HG02678 (cell line): ENCODE measurements at regions not wholly inside any gene's neighbourhood (a gene's known extent, or its start where the extent isn't known, plus 50 kb on each side); places are given as distances from the start of the nearest gene placed in this dataset.
"Not testable (repeated sequence)": the region's sequence is repeated elsewhere in the genome, so short reads cannot be mapped to it uniquely, and the experiment has no call there.

ENCODE experiments used
- ATAC-seq: cut with Tn5 transposase; IDR thresholded peaks from one replicate; pipeline ENCODE4 v1.9.1; 2021; ENCODE audit warnings: mild to moderate bottlenecking, moderate library complexity; ENCODE audit not compliant: unreplicated experiment

- no peak for ATAC-seq
These were observed 627.2 kb downstream of the ISL1 start for GRCh38 chr5:52010454-52010853.

DNA sequence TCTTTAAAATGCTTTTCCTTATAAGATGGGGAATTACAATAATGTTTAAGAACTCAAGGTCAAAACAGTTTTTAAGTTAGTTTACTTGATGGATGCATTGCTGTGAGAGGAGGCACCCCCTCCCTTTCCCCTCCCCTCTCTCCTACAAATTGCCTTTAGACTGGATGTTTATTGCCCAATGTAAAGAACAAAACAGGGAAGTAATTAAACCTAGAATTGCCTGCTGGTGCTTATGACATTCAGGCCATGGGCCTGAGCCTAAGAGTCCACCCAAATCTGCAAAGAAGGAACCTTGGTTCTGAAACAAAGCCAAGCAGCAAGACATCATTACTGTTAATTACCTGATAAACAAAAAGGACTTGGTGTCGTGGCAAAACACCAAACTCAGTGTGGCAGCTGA, 630.3 kb downstream of the ISL1 start:
- no peak for ATAC-seq

DNA sequence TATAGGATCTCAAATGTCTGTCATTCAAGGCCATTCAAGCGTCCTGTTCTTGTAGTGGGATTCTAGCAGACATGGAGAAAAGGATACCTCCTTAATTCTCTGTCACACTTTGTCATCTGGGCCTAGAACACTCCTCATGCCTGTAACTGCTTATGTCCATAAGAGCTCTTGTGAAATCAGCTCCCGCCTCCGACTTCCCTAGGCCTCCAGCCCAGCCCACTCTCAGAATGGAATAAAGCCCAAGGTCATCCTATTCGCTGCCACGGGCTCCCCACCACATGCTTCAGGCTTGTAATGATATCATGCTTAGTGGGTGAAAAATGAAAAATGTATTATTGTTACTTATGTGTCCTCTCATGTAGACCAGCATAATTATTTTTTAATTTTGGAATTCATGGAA, 632.5 kb downstream of the ISL1 start:
- ATAC-seq, result no peak

GRCh38 chr5:52017567-52017966, 634.3 kb downstream of the ISL1 start:
- ATAC-seq, result no peak

DNA sequence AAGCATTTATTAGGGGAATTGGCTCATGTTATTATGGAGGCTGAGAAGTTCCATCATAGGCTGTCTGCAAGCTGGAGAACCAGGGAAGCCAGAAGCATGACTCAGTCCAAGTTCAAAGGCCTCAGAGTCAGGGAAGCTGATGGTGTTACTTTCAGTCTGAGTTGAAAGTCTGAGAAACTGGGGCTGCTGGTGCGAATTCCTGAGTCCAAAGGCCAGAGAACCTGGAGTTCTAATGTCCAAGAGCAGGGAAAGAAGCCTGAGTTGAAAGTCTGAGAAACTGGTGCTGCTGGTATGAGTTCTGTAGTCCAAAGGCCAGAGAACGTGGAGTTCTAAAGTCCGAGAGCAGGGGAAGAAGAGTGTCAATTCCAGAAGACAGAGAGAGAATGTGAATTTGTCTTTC, 641.1 kb downstream of the ISL1 start:
- no peak for ATAC-seq

- ATAC-seq, result not testable (repeated sequence)
These were observed 646.6 kb downstream of the ISL1 start for GRCh38 chr5:52029836-52030235.

DNA sequence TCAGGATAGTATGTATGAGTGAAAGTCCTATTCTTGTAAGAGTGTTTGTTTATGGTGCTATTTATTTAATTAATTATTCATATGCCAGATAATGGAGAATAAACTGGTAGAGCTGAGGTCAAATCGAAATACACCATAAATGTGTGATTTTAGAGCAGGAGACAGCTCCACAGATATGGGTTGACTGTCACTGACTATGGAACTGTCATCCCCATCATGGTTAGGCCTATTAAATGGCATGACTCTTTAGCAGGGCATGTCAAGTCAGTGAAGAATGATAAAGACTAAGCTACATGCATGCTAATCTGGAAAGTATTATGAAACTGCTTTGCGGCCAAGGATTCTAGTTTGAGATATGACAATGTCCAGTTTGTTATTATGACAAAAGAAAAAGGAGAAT, 658.6 kb downstream of the ISL1 start:
- no peak for ATAC-seq

DNA sequence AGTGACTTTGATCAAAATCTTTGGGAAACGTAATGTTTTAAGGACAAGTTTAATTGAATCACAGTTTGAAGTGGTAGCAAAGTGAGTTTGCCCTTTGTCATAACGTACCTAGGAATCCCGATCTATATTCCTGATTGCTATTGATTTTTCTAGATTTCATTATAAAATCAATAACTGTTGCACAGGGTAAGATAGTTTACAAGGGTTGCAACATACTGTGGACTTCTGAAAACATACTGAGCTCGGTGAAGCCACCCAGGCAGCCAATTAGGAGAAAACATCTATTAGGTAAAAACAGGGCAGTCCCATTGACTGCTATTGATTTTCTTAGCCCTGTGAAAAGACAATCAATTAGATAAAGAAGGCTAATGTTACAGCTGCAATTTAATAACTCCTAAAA, 659.9 kb downstream of the ISL1 start:
- no peak for ATAC-seq

- no peak for ATAC-seq
These were observed 660.3 kb downstream of the ISL1 start for GRCh38 chr5:52043543-52043942.

DNA sequence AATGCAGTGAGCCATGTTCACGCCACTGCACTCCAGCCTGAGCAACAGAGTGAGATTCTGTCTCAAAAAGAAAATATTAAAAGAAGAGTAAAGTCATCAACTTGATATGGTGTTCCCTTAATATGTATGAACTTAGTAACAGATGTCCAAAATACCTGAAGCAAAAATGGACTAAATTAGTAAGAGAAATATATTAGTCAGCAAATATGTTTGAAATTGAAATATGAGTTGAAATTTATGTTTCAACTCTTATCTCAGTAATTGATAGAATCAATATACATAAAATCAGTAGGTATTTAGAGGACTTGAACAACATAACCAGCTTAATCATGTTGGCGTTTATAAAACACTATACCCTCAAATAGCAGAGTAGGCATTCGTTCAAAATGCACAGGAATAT, 668.5 kb downstream of the ISL1 start:
- no peak for ATAC-seq

DNA sequence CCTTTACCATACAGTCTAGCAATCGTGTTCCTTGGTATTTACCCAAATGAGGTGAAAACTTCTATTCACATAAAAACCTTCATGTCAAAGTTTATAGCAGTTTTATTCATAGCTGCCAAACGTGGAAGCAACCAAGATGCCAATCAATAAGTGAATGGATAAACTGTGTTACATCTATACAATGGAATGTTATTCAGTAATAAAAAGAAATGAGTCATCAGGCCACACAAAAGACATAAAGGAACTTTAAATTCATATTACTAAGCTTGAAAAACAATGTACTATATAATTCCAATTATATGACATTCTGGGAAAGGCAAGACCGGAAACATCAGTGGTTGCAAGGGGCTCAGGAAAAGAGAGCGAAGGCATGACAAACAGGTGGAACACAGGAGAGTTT, 679.9 kb downstream of the ISL1 start:
- no peak for ATAC-seq

- ATAC-seq, result no peak
These were observed 681.9 kb downstream of the ISL1 start for GRCh38 chr5:52065182-52065581.

DNA sequence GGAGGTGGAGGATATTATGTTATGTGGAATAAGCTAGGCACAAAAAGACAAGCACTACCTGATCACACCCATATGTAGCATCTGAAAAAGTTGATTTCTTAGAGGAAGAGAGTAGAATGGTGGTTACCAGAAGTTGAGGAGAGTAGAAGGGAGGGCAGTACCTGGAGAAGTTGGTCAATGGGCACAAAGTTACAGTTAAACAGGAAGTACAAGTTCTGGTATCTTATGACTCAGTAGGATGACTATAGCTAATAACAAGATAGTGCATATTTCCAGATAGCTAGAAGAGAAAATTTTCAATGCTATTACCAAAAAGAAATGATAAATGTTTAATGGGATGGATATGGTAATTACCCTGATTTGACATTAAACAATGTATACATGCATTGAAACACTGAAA, 686.7 kb downstream of the ISL1 start:
- ATAC-seq, result no peak

DNA sequence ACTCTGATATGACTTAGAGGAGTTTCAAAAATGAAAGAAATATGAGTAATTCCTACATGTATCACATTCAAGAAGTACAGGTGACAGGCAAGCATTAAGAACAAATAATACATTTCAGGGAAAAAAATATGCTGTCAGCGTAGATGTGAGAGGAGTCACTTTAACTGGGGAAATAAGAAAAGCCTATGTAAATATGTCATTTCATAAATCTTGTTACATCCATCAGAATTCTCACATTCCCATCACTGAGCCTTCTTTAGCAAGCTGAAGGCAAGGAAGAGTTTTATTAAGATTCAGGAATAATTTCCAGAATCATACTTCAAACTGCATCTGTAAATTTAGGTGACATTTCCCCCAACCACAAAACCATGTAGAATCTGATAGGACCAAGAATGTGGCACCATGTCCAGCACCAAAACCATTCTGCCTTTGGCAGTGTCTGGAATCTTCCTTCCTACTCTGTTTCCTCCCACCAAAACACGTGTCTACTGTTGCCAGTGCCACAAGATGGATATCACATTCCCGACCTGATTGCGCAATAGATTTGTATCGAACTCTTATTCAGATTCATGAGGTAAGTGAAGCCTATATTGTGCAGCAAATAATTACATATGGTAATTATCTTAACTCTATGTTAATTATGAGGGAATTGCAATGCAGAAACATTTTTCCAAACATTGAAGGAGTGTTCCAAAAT, 690.9 kb downstream of the ISL1 start:
- no peak for ATAC-seq

- ATAC-seq, result no peak
These were observed 694.9 kb downstream of the ISL1 start for GRCh38 chr5:52077941-52078815.

DNA sequence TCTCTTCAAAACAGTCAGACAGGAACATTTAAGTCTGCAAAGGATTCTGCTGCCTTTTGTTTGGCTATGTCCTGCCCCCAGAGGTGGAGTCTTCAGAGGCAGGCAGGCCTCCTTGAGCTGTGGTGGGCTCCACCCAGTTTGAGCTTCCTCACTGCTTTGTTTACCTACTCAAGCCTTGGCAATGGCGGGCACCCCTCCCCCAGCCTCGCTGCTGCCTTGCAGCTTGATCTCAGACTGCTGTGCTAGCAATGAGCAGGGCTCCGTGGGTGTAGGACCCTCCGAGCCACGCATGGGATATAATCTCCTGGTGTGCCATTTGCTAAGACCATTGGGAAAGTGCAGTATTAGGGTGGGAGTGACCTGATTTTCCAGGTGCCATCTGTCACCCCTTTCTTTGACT, 685.4 kb upstream of the ITGA1 start:
- not testable (repeated sequence) for ATAC-seq

- ATAC-seq, result no peak
These were observed 680.4 kb upstream of the ITGA1 start for GRCh38 chr5:52107210-52107905.

GRCh38 chr5:52119768-52120167, 667.9 kb upstream of the ITGA1 start:
- no peak for ATAC-seq

DNA sequence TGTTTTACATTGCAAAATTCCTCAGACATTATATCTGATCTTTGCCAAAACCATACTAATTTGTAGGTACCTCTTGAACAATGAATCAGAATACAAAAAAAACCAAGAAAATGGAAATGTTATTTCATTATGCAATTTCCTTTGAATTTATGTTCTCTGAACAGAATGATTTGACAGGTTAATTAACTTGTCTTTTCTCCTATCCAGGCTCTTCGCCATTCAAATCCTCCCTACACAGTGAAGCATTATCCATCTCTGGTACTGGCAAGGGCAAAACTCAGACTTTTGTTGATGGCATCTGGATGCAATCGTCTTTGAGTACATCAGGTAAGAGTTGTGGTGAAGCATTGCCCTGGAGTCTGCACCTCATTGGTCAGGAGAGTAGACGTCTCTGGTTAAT, 655.7 kb upstream of the ITGA1 start:
- no peak for ATAC-seq

DNA sequence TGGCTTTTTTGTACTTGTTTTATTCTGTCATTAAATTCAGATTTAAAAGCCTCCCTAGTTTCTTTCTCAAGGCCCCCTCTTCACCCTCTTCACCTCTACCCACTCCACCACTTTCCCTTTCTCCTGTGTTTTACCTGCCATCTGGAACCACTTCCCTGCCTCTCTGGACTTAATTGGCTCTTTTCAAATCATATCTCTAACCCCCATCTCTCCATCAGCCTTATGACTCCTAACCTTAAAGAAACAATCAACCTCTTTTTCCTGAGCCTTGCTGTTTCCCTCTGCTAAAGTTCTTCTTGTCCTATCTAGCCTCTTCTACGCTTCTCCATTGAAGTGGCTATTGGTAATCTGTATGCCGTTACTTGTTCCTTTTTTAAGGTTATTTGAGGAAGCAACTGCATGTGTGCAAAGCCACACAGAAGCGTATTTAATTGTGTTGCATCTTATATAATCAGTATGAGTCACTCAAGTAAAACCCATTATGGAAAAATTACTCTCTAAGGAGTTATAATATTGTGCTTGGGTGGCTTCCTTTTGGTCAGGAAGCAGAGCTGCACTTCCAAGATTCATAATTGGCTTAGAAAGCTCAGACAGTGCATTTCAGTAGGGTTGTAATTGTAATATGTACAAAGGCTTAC, 653.6 kb upstream of the ITGA1 start:
- no peak for ATAC-seq

DNA sequence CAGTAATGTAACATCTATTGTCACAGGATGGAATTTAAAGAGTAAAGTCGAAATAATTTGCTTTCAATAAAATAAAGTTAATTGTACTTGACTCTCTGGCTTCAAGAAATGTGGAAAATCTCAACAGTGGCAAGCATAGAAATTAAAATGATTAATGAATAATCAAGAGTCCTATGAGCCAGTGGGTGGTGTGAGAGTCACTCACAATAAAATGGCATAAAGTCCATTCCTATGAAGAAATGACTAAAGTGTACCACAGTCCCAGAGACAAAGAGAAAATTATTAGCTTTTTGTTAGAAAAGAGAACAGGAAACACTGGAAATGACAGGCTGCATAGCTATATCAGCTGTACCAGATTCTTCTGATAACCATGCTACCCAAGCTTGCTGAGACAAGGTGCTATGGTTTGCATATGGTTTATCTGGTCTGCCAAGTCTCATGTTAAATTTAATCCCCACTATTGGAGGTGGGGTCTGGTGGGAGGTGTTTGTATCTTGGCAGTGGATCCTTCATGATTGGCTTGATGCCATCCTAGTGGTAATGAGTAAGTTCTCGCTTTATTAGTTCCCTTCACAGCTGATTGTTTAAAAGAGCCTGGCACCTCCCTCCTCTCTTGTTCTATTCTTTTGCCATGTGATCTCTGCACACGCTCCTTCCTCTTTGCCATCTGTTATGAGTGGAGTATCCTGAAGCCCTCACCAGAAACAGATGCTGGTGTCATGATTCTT, 647.7 kb upstream of the ITGA1 start:
- no peak for ATAC-seq
